ENCODE measurements at regions not wholly inside any gene's neighbourhood (a gene's known extent, or its start where the extent isn't known, plus 50 kb on each side); places are given as distances from the start of the nearest gene placed in this dataset.

GRCh38 chr2:208880171-208880570 lies 473.6 kb downstream of the PTH2R start:
- Mint-ChIP-seq H3K36me3 (ENCODE audit: unreplicated experiment) (no peaks in the 10 kb centered on the region), H3K4me3 (ENCODE audit: unreplicated experiment) (no peak overlapping the region), H3K27ac (ENCODE audit: unreplicated experiment) (no peak overlapping the region), H3K4me1 (ENCODE audit: low read depth, unreplicated experiment) (no peaks in the 10 kb centered on the region), H3K27me3 (ENCODE audit: unreplicated experiment) (no peaks in the 10 kb centered on the region), H3K9me3 (ENCODE audit: unreplicated experiment) (no peaks in the 10 kb centered on the region)
- no peak for TF ChIP-seq CTCF (IDR thresholded peaks at IDR 0.05; ENCODE audit: partially characterized antibody, unreplicated experiment)
- no peak for DNase-seq

- no peaks in the 10 kb centered on the region for H3K27me3 Mint-ChIP-seq (ENCODE audit: unreplicated experiment)
- H3K4me3 Mint-ChIP-seq (ENCODE audit: unreplicated experiment), result no peak overlapping the region
- H3K36me3 Mint-ChIP-seq (ENCODE audit: unreplicated experiment), result no peaks in the 10 kb centered on the region
- no peak for DNase-seq
- no peak for TF ChIP-seq CTCF (IDR thresholded peaks at IDR 0.05; ENCODE audit: partially characterized antibody, unreplicated experiment)
- no peaks in the 10 kb centered on the region for H3K4me1 Mint-ChIP-seq (ENCODE audit: low read depth, unreplicated experiment)
- no peak overlapping the region for H3K27ac Mint-ChIP-seq (ENCODE audit: unreplicated experiment)
- no peaks in the 10 kb centered on the region for H3K9me3 Mint-ChIP-seq (ENCODE audit: unreplicated experiment)
Measured at GRCh38 chr2:208890486-208890885, 483.9 kb downstream of the PTH2R start.

DNA sequence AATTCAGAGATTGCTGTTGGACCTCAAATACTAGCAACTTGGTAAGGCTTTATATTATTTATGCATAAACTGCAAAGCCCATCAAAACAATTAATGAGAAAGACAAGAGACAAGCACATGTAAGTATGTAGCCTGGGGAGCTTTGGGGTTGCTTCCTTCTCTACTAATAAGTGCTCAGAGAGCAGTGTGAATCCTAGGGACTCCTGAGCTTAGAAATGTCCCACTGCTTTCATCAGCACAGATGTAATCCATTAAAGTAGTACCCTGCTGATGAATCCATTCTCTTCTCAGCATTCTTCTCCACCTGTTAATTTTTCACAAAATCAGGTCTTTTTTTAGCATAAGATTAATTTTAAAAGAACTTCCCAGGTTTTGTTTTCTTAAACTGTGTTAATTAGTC lies 485.6 kb downstream of the PTH2R start:
- H3K4me3 Mint-ChIP-seq (ENCODE audit: unreplicated experiment), result no peak overlapping the region
- peaks cover 1% of the 10 kb centered on the region for H3K27me3 Mint-ChIP-seq (ENCODE audit: unreplicated experiment)
- H3K4me1 Mint-ChIP-seq (ENCODE audit: low read depth, unreplicated experiment), result no peaks in the 10 kb centered on the region
- H3K27ac Mint-ChIP-seq (ENCODE audit: unreplicated experiment), result no peak overlapping the region
- DNase-seq, result no peak
- H3K36me3 Mint-ChIP-seq (ENCODE audit: unreplicated experiment), result no peaks in the 10 kb centered on the region
- no peak for TF ChIP-seq CTCF (IDR thresholded peaks at IDR 0.05; ENCODE audit: partially characterized antibody, unreplicated experiment)
- no peaks in the 10 kb centered on the region for H3K9me3 Mint-ChIP-seq (ENCODE audit: unreplicated experiment)

- H3K4me3 Mint-ChIP-seq (ENCODE audit: unreplicated experiment), result no peak overlapping the region
- TF ChIP-seq CTCF (IDR thresholded peaks at IDR 0.05; ENCODE audit: partially characterized antibody, unreplicated experiment), result no peak
- peaks cover 2% of the 10 kb centered on the region for H3K9me3 Mint-ChIP-seq (ENCODE audit: unreplicated experiment)
- no peak for DNase-seq
- H3K27ac Mint-ChIP-seq (ENCODE audit: unreplicated experiment), result no peak overlapping the region
- H3K4me1 Mint-ChIP-seq (ENCODE audit: low read depth, unreplicated experiment), result no peaks in the 10 kb centered on the region
- no peaks in the 10 kb centered on the region for H3K36me3 Mint-ChIP-seq (ENCODE audit: unreplicated experiment)
- no peaks in the 10 kb centered on the region for H3K27me3 Mint-ChIP-seq (ENCODE audit: unreplicated experiment)
Measured at GRCh38 chr2:208906330-208906729, 499.7 kb downstream of the PTH2R start.

DNA sequence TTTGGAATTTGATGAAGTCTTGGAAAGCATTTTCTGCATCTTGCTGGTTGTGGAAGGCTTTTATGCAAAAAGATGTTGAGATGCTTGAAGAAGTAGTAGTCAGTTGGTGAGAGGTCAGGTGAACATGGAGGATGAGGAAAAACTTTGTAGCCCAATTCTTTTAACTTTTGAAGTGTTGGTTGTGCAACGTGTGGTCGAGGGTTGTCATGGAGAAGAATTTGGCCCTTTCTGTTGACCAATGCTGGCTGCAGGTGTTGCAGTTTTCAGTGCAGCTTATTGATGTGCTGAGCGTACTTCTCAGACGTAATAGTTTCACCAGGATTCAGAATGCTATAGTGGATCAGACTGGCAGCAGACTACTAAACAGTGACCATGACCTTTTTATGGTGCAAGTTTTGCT lies 508.4 kb upstream of the MAP2 start:
- no peak for TF ChIP-seq CTCF (IDR thresholded peaks at IDR 0.05; ENCODE audit: partially characterized antibody, unreplicated experiment)
- no peak for DNase-seq
- H3K4me1 Mint-ChIP-seq (ENCODE audit: low read depth, unreplicated experiment), result no peaks in the 10 kb centered on the region
- no peaks in the 10 kb centered on the region for H3K27me3 Mint-ChIP-seq (ENCODE audit: unreplicated experiment)
- no peak overlapping the region for H3K27ac Mint-ChIP-seq (ENCODE audit: unreplicated experiment)
- H3K4me3 Mint-ChIP-seq (ENCODE audit: unreplicated experiment), result no peak overlapping the region
- no peaks in the 10 kb centered on the region for H3K36me3 Mint-ChIP-seq (ENCODE audit: unreplicated experiment)
- H3K9me3 Mint-ChIP-seq (ENCODE audit: unreplicated experiment), result peaks cover 3% of the 10 kb centered on the region
